Activated CD4-positive, CD25-positive, alpha-beta regulatory T cell treated with anti-CD3 and anti-CD28 coated beads, Interleukin-2, amount 50 U/mL, for 24 hours (primary cell): ENCODE measurements at regions not wholly inside any gene's neighbourhood (a gene's known extent, or its start where the extent isn't known, plus 50 kb on each side); places are given as distances from the start of the nearest gene placed in this dataset.
"Not testable (repeated sequence)": the region's sequence is repeated elsewhere in the genome, so short reads cannot be mapped to it uniquely, and the experiment has no call there.

Source experiments
- ATAC-seq, 2 donors: fragments of 150-1000 bp; cut with Tn5 transposase; one replicate each; pipeline ENCODE4 v1.10.0; 2021; ENCODE audit warnings: mild to moderate bottlenecking in 1 of 2, moderate library complexity in 1 of 2

GRCh38 chr21:19120591-19120990, 717.0 kb upstream of the TMPRSS15 start:
- ATAC-seq, result no peak

DNA sequence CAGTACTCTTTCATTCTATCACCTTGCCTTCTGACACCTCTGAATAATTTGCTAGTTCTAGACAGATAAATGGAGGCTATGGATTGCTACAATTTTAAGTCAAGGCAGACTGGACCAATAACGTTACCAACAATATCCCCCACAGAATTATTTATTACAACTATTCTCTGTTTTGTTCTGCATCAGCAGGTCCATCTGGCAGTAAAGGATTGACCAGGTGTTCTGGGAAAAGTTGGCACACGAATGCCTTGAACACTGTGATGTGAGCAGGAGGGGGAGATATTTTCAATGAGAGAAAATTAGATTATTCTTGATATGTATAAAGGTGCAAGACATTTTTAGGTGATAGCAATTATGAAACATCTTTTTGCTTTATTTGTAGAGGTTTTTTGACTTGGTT, 718.8 kb upstream of the TMPRSS15 start:
- ATAC-seq, result no peak

- no peak for ATAC-seq
Measured at GRCh38 chr21:19123053-19123452, 719.5 kb upstream of the TMPRSS15 start.

DNA sequence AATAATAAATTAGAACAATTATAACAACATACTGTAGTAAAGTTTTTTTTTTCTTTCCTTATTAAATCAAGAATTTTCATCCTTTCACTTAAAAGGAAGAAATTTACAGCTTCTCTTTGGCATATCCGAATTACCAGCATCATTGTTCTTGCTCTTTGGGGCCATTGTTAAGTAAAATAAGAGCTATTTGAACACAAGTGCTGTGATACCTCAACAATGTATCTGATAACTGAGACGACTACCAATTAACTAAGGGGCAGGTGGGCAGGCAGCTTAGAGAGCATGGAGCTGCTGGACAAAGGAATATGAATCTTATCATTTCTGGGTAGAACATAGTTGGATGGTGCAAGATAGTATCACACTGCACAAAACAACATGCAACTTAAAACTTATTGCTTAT, 719.9 kb upstream of the TMPRSS15 start:
- ATAC-seq, result no peak

GRCh38 chr21:19124691-19125090, 721.1 kb upstream of the TMPRSS15 start:
- ATAC-seq, result no peak

- no peak for ATAC-seq
Measured at GRCh38 chr21:19130379-19131028, 726.9 kb upstream of the TMPRSS15 start.

- ATAC-seq, result no peak
Measured at GRCh38 chr21:19141511-19141910, 737.9 kb upstream of the TMPRSS15 start.

- ATAC-seq, result no peak
Measured at GRCh38 chr21:19145682-19146293, 742.2 kb upstream of the TMPRSS15 start.

DNA sequence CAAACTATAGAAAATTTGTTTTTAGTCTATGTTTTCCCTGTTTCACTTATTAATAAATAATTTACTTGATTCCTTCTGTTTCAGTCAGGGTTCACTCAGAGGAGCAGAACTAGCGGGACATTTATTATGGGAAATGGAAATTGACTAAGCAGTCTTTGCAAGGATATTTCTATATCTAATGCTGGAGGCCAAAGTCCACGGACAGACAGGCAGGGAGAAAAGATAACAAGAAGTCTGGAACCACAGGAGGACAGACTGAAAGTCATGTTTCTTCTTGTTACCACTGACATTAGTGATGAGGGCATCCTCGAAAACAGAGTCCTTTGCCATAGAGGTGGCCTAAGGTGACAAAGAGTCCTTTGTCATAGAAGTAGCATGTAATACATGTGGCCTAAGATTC, 744.5 kb upstream of the TMPRSS15 start:
- ATAC-seq, result no peak

DNA sequence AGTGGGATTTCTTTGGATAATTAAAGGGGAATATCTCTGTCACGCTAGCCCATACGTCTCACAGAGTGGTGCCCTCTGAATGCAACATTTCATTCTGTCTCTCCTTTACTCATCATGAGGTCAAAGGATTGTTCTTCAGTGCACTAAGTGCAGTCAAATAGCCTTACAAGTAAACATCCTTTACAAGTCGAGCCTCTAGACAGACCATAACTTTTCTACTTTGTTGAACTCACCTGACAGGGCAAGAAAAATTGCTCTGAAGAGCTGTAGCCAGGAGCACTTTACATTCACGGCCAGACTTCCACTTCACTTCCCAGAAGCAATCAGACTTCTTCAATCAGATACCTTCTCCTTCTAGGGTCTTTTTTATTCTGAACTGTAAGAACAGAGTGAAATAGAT, 768.0 kb upstream of the TMPRSS15 start:
- no peak for ATAC-seq

DNA sequence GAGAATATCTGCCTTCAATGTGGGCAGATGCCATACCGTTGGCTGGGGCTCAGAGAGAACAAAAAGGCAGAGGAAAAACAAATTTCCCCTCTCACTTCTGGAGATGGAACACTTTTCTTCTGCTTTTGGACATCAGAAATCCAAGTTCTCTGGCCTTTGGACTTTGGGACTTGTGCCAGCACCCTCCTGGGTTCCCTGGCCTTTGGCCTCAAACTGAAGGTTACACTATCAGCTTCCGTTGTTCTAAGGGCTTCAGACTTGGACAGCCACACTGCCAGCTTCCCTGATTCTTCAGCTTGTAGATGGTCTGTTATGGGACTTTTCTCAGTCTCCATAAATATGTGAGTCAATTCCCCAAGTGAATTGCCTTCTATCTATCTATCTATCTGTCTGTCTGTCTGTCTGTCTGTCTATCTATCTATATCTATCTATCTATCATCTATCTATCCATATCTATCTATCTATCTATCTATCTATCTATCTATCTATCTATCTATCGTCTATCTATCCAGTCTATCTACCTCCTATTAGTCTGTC, 778.1 kb upstream of the TMPRSS15 start:
- no peak for ATAC-seq

DNA sequence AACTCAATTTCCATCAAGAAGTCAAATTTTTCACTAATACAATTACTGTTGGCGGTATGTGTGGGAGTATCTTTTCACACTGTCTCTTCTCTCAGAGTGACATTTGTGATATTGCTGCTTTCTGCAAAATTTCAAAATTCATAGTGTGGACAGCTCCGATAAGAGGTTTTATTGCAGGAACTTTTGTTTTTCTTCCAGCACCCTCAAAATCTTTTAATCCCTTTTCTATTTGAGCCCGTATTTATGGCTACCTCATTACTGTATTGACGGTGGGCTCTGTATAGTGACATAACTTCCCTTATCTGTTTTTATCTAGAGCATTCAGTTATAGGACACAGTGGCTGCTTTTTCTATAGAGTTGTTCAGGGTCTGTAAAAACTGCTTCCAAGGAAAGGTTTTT, 794.4 kb upstream of the TMPRSS15 start:
- ATAC-seq, result no peak

DNA sequence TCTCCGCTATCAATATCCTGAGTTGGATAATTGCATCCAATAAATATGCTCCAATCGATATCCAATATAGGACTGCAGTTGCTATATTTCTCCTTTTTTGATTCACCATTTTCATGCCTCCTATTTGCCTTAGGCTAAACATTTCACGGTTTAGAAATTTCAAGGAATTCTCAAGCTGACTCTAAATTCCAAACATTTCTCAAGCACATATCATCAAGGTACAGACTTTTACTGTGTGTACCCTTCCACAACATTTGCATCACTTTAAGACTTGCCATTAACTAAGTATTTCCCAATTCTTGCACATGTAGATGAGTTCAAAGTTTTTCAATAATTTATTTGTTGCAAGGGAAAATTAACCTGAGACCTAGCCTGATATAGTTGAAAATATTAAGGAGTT, 795.2 kb upstream of the TMPRSS15 start:
- ATAC-seq, result no peak

- ATAC-seq, result no peak
Measured at GRCh38 chr21:19218163-19218562, 814.6 kb upstream of the TMPRSS15 start.

GRCh38 chr21:19224090-19224489, 820.5 kb upstream of the TMPRSS15 start:
- ATAC-seq, result no peak

- no peak for ATAC-seq
Measured at GRCh38 chr21:19228226-19228625, 824.6 kb upstream of the TMPRSS15 start.

DNA sequence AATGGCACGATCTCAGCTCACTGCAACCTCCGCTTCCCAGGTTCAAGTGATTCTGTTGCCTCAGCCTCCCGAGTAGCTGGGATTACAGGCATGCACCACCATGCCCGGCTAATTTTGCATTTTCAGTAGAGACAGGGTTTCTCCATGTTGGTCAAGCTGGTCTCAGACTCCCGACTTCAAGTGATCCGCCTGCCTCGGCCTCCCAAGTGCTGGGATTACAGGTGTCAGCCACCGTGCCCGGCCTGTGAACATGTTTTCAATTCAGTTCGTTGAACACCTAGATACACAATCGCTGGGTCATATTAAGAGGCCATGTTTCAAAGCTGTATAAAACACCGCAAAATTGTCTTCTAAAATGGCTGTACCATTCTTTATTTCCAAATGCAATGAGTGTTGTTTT, 830.3 kb upstream of the TMPRSS15 start:
- ATAC-seq, result not testable (repeated sequence)

DNA sequence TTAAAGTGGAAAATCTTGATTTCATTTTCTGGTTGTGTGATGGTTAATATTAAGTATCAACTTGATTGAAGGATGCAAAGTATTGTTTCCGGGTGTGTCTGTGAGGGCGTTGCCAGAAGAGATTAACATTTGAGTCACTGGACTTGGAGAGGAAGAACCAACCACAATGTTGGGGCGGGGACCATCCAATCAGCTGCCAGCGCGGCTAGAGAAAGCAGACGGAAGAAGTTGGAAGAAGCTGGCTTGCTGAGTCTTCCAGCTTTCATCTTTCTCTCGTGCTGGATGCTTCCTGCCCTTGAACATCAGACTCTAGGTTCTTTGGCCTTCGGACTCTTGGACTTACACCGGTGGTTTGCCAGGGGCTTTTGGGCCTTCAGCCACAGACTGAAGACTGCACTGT, 832.6 kb upstream of the TMPRSS15 start:
- no peak for ATAC-seq

GRCh38 chr21:19237608-19238007, 834.0 kb upstream of the TMPRSS15 start:
- ATAC-seq, result no peak

GRCh38 chr21:19239696-19240095, 836.1 kb upstream of the TMPRSS15 start:
- ATAC-seq, result no peak

- no peak for ATAC-seq
Measured at GRCh38 chr21:19244502-19245187, 841.1 kb upstream of the TMPRSS15 start.

DNA sequence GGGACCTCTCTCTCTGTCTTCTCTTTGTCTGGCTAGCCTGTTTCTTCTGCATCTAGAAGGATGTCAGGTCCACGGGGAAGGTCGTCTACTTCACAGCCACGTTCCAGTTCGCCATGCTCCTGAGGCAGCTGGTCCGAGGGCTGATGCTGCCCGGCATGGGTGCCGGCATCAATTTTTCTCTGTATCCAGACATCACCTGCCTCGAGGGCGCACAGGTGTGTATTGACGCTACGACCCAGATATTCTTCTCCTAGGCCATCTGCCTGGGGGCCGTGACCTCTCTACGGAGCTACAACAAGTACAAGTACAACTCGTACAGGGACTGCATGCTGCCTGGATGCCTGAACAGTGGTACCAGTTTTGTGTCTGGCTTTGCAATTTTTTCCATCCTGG, 841.6 kb upstream of the TMPRSS15 start:
- ATAC-seq, result no peak

GRCh38 chr21:19246018-19246417, 842.4 kb upstream of the TMPRSS15 start:
- ATAC-seq, result no peak
